MM.1S (cell line): ENCODE measurements at regions not wholly inside any gene's neighbourhood (a gene's known extent, or its start where the extent isn't known, plus 50 kb on each side); places are given as distances from the start of the nearest gene placed in this dataset.

Source experiments
- CTCF ChIP-seq: fragments of 300-600 bp; sonication (generic); IDR thresholded peaks from 2 replicates; pipeline ENCODE4 v1.5.1; 2016; ENCODE audit warnings: antibody characterized with exemption, low read length, mixed read lengths
- EZH2 ChIP-seq: fragments of 300-600 bp; sonication (generic); optimal IDR thresholded peaks from 2 replicates; pipeline ENCODE3; 2017; ENCODE audit warnings: low read depth, mild to moderate bottlenecking, antibody characterized with exemption, low read length, mixed read lengths
- EZH2phosphoT487 ChIP-seq: fragments of 300-600 bp; sonication (generic); IDR thresholded peaks from 2 replicates; pipeline ENCODE4 v1.6.1; 2018; ENCODE audit warnings: antibody characterized with exemption, low read length

GRCh38 chr16:85401917-85402766, 211.0 kb upstream of the GSE1 start:
- TF ChIP-seq EZH2 (no peak), CTCF (no peak), EZH2phosphoT487 (no peak)
